OCI-LY3 (cell line): ENCODE measurements at regions not wholly inside any gene's neighbourhood (a gene's known extent, or its start where the extent isn't known, plus 50 kb on each side); places are given as distances from the start of the nearest gene placed in this dataset.

Experiments
- H2AFZ ChIP-seq: fragments of 200-600, 300-600 bp; shearing (Covaris generic); 2 replicates; pipeline ENCODE4 v1.6.0; 2014; ENCODE audit warnings: antibody characterized with exemption, low read depth, low read length
- H3K27ac ChIP-seq: fragments of 200-600, 300-600 bp; sonication (generic); 2 replicates; pipeline ENCODE4 v1.5.1; 2014; ENCODE audit warnings: mild to moderate bottlenecking, low read length, moderate library complexity, mixed read lengths
- H3K27me3 ChIP-seq: fragments of 200-600, 300-600 bp; sonication (generic); 2 replicates; pipeline ENCODE4 v1.6.1; 2014; ENCODE audit warnings: low read depth, low read length, mixed read lengths
- H3K36me3 ChIP-seq: fragments of 200-600, 300-600 bp; sonication (generic); replicated peaks from 2 replicates; pipeline ENCODE3; 2014; ENCODE audit warnings: low read depth, low read length, mixed read lengths
- H3K4me1 ChIP-seq: fragments of 300-600, 200-600 bp; sonication (generic); 2 replicates; pipeline ENCODE4 v1.6.1; 2014; ENCODE audit warnings: low read length, mixed read lengths
- H3K4me2 ChIP-seq: fragments of 200-600, 300-600 bp; sonication (generic); 2 replicates; pipeline ENCODE4 v1.6.1; 2014; ENCODE audit warnings: low read length, mixed read lengths
- H3K4me3 ChIP-seq: fragments of 300-600, 200-600 bp; sonication (generic); 2 replicates; pipeline ENCODE4 v1.5.1; 2014; ENCODE audit warnings: antibody characterized with exemption, mild to moderate bottlenecking, low read length, moderate library complexity
- H3K79me2 ChIP-seq: fragments of 300-600, 200-600 bp; shearing (Covaris generic); 2 replicates; pipeline ENCODE4 v1.6.1; 2014; ENCODE audit warnings: mild to moderate bottlenecking, low read length, mixed read lengths
- H3K9ac ChIP-seq: fragments of 300-600, 200-600 bp; shearing (Covaris generic); 2 replicates; pipeline ENCODE4 v1.6.0; 2014; ENCODE audit warnings: mild to moderate bottlenecking, low read length, moderate library complexity
- H3K9me3 ChIP-seq: fragments of 200-600, 300-600 bp; shearing (Covaris generic); 2 replicates; pipeline ENCODE4 v1.6.1; 2014; ENCODE audit warnings: low read length, mixed read lengths; ENCODE audit not compliant: insufficient read depth
- H4K20me1 ChIP-seq: fragments of 200-600, 300-600 bp; sonication (generic); 2 replicates; pipeline ENCODE4 v1.6.1; 2016; ENCODE audit warnings: low read length, mixed read lengths; ENCODE audit not compliant: insufficient read depth
- EZH2phosphoT487 ChIP-seq: fragments of 200-600 bp; shearing (Covaris generic); IDR thresholded peaks from 2 replicates; pipeline ENCODE4 v1.6.1; 2018; ENCODE audit warnings: antibody characterized with exemption, mixed run types, low read depth
- TF ChIP-seq, protein P1 (sequence below): fragments of 200-600, 300-600 bp; sonication (generic); IDR thresholded peaks from 2 replicates; pipeline ENCODE4 v1.5.1; 2014; ENCODE audit warnings: antibody characterized with exemption, low read length, low read depth

DNA sequence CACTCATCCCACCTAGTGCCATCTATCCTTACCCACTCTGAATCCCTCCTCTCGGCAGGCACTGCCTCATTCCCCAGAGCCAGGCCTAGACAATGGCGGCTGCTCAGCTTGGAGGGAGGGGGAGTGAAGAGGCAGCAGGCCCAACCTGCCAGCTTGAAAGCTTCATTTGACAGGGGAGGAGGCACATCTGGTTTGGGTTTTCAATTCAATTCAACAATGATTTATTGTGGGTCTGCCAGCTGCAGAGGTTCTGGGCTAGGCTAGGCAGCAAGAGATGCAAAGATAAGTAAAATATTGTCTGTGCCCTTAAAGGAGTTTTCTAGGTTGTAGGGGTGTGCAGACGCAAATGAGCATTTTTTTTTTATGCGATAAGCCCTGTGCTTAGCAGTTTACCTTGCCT, 58.5 kb downstream of the RTL9 start:
- no peaks in the 10 kb centered on the region for H3K27me3 ChIP-seq
- H3K27ac ChIP-seq = no peak overlapping the region
- no peak for TF ChIP-seq EZH2phosphoT487
- TF ChIP-seq, protein P1, sequence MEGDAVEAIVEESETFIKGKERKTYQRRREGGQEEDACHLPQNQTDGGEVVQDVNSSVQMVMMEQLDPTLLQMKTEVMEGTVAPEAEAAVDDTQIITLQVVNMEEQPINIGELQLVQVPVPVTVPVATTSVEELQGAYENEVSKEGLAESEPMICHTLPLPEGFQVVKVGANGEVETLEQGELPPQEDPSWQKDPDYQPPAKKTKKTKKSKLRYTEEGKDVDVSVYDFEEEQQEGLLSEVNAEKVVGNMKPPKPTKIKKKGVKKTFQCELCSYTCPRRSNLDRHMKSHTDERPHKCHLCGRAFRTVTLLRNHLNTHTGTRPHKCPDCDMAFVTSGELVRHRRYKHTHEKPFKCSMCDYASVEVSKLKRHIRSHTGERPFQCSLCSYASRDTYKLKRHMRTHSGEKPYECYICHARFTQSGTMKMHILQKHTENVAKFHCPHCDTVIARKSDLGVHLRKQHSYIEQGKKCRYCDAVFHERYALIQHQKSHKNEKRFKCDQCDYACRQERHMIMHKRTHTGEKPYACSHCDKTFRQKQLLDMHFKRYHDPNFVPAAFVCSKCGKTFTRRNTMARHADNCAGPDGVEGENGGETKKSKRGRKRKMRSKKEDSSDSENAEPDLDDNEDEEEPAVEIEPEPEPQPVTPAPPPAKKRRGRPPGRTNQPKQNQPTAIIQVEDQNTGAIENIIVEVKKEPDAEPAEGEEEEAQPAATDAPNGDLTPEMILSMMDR = no peak

DNA sequence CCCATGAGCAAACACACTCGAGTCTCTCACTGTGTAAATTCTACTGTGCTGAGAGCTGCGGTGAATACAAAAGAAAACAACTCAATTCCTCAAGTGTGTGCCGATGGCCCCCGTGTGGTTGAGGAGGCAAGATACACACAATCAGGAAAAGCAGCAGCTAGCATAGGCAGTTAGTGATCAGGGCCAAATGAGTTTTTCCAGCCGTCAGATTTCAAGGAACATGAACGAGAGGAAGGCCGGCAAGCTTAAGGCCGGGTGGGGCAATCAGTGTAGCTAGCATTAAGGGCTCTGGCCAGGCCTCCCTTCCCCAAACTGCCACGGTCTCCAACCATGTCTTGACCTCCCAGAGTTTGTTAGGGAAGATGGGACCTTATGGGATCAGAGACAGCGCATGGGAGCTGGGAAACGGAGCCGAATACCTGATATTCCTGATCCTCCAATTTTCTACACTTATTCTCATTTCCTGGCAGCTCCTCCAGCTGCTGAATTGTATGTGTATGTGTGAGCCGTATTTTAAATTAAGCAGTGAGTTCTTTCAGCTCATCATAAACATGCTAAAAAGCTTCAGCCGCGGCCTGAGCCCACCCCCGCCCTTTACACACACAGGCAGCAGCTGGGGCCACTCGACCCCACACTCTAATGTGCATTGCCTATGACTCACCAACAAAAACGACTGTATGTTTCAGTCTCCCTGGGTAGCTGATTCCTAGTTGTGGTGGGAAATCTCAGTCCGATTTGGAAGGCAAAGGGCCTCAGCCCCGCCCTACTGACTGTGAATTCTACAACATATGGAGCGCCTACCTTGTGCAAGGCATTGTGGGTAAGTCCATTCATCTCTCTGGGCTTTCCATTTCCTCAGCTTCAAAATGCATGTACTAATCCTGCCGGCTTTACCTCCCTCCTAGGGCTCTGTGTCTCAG, 59.9 kb downstream of the RTL9 start:
- H3K27me3 ChIP-seq = no peaks in the 10 kb centered on the region
- no peak overlapping the region for H3K9ac ChIP-seq
- no peak overlapping the region for H2AFZ ChIP-seq
- no peaks in the 10 kb centered on the region for H3K79me2 ChIP-seq
- H4K20me1 ChIP-seq = no peaks in the 10 kb centered on the region
- H3K36me3 ChIP-seq = no peaks in the 10 kb centered on the region
- TF ChIP-seq EZH2phosphoT487 = no peak
- TF ChIP-seq, protein P1 = peak; percentile 40
- H3K9me3 ChIP-seq = no peaks in the 10 kb centered on the region
- peaks cover 29% of the 10 kb centered on the region for H3K4me1 ChIP-seq
- H3K4me2 ChIP-seq = peak overlapping the region; percentile 40
- H3K4me3 ChIP-seq = no peak overlapping the region
- H3K27ac ChIP-seq = no peak overlapping the region

More for the DNA sequence above, 58.5 kb downstream of the RTL9 start:
- no peaks in the 10 kb centered on the region for H3K9me3 ChIP-seq
- no peaks in the 10 kb centered on the region for H4K20me1 ChIP-seq
- peaks cover 33% of the 10 kb centered on the region for H3K4me1 ChIP-seq
- H3K9ac ChIP-seq = no peak overlapping the region
- H3K4me2 ChIP-seq = no peak overlapping the region
- no peaks in the 10 kb centered on the region for H3K36me3 ChIP-seq
- no peak overlapping the region for H2AFZ ChIP-seq
- H3K4me3 ChIP-seq = no peak overlapping the region
- H3K79me2 ChIP-seq = no peaks in the 10 kb centered on the region

DNA sequence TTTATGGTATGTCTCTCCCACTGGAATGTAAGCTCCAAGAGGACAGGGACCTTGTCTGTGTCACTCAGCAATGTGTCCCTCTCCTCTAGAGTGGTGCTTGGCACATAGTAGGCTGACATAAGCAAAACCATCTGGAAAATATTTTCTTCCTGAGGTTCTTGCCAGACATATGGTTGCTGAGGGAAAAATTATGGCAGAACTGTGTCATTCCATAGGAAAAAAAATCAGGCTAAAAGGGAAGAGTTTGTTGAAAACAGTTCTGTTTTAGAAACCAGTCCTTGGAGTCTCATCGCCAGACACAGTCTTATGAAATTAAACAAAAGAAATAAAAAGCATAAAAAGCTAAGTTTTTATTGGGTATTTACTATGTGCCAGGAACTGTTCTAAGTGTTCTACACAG, 60.9 kb downstream of the RTL9 start:
- Histone ChIP-seq H3K27me3 (no peaks in the 10 kb centered on the region), H3K79me2 (no peaks in the 10 kb centered on the region), H3K9ac (no peak overlapping the region), H4K20me1 (no peaks in the 10 kb centered on the region), H3K27ac (no peak overlapping the region), H3K4me2 (no peak overlapping the region), H3K4me1 (peaks cover 20% of the 10 kb centered on the region), H3K36me3 (no peaks in the 10 kb centered on the region), H3K4me3 (no peak overlapping the region), H3K9me3 (no peaks in the 10 kb centered on the region), H2AFZ (no peak overlapping the region)
- TF ChIP-seq, protein P1 = no peak
- no peak for TF ChIP-seq EZH2phosphoT487

- Histone ChIP-seq H3K9ac (no peak overlapping the region), H4K20me1 (no peaks in the 10 kb centered on the region), H3K27ac (no peak overlapping the region), H3K79me2 (no peaks in the 10 kb centered on the region), H3K4me2 (no peak overlapping the region), H3K27me3 (no peaks in the 10 kb centered on the region), H3K4me3 (no peak overlapping the region), H3K36me3 (no peaks in the 10 kb centered on the region), H3K4me1 (0 out of 2 replicates have a peak, but pooled peaks cover 7% of the 10 kb centered on the region), H3K9me3 (no peaks in the 10 kb centered on the region), H2AFZ (no peak overlapping the region)
- TF ChIP-seq EZH2phosphoT487 = no peak
- TF ChIP-seq, protein P1 = peak; percentile 42
These were observed 62.3 kb downstream of the RTL9 start for GRCh38 chrX:110420771-110421499.
